Uterus (tissue), 2 donors: ENCODE measurements at regions not wholly inside any gene's neighbourhood (a gene's known extent, or its start where the extent isn't known, plus 50 kb on each side); places are given as distances from the start of the nearest gene placed in this dataset.

Experiments
- CTCF ChIP-seq, 4 experiments: fragments of 200-600 bp in 2 of 4; fragments of 450-650 bp in 2 of 4; sonication (generic) in 2 of 4; IDR thresholded peaks; one replicate each; pipeline ENCODE4 v1.5.1; 2016 to 2019; ENCODE audit warnings: antibody characterized with exemption in 4 of 4, mild to moderate bottlenecking in 2 of 4, moderate library complexity in 1 of 4
- POLR2A ChIP-seq, 2 donors: fragments of 450-650 bp; IDR thresholded peaks; one replicate each; pipeline ENCODE4 v1.6.1; 2016; ENCODE audit warnings: antibody characterized with exemption in 2 of 2, mild to moderate bottlenecking in 1 of 2, moderate library complexity in 1 of 2

GRCh38 chr6:2378046-2378657, 132.7 kb upstream of the GMDS start:
- TF ChIP-seq CTCF (IDR thresholded peaks at IDR 0.05) (no peak), POLR2A (IDR thresholded peaks at IDR 0.05) (no peak)
